PC-9 (cell line): ENCODE measurements at regions not wholly inside any gene's neighbourhood (a gene's known extent, or its start where the extent isn't known, plus 50 kb on each side); places are given as distances from the start of the nearest gene placed in this dataset.
"Not testable (repeated sequence)": the region's sequence is repeated elsewhere in the genome, so short reads cannot be mapped to it uniquely, and the experiment has no call there.

ENCODE experiments used
- BruUV-seq: library from RNA; stranded (reverse); fragments of 400-500 nt; replicated peaks from 2 replicates; lab custom pipeline; 2021; lab: Mats Ljungman, UMichigan
- CTCF ChIA-PET: fragments of 300-600 bp; sonication (Branson Sonifier 250); formaldehyde crosslinking; loops from one replicate; lab custom pipeline; 2022; ENCODE audit warnings: antibody characterized with exemption; lab: Charles Lee
- POLR2A ChIA-PET: fragments of 300-600 bp; sonication (Branson Sonifier 250); formaldehyde crosslinking; loops from one replicate; lab custom pipeline; 2022; ENCODE audit warnings: antibody characterized with exemption; ENCODE audit not compliant: unreplicated experiment; lab: Charles Lee
- DNase-seq, 2 experiments: peaks; one replicate each; pipeline versions ENCODE4 v3.0.0 to v3.0.0-alpha.2; 2015 to 2022; ENCODE audit warnings: mixed read lengths in 1 of 2
- H2AFZ ChIP-seq: fragments of 200-600 bp; sonication (generic); 2 replicates; pipeline ENCODE4 v1.8.1; 2017; ENCODE audit warnings: antibody characterized with exemption
- H3F3A ChIP-seq: fragments of 200-600 bp; sonication (generic); 2 replicates; pipeline ENCODE4 v1.8.1; 2017; ENCODE audit warnings: antibody characterized with exemption, mild to moderate bottlenecking, low read depth; ENCODE audit not compliant: insufficient read depth
- H3K27ac ChIP-seq: fragments of 200-600 bp; sonication (generic); 2 replicates; pipeline ENCODE4 v1.6.1; 2016; ENCODE audit warnings: mixed run types
- H3K27me3 ChIP-seq: fragments of 200-600 bp; sonication (generic); 2 replicates; pipeline ENCODE4 v1.6.1; 2016; ENCODE audit warnings: low read depth, mixed run types; ENCODE audit not compliant: insufficient read depth
- H3K36me3 ChIP-seq: fragments of 200-600 bp; sonication (generic); 2 replicates; pipeline ENCODE4 v1.6.1; 2016; ENCODE audit warnings: low read depth, mixed run types
- H3K4me1 ChIP-seq: fragments of 200-600 bp; sonication (generic); replicated peaks from 2 replicates; pipeline ENCODE4 v1.6.1; 2016; ENCODE audit warnings: mixed run types; ENCODE audit not compliant: insufficient read depth
- H3K4me2 ChIP-seq: fragments of 200-600 bp; sonication (generic); 2 replicates; pipeline ENCODE4 v1.6.1; 2017; ENCODE audit warnings: mixed run types
- H3K4me3 ChIP-seq: fragments of 200-600 bp; sonication (generic); 2 replicates; pipeline ENCODE4 v1.6.1; 2016; ENCODE audit warnings: mixed run types
- H3K79me2 ChIP-seq: fragments of 200-600 bp; sonication (generic); 2 replicates; pipeline ENCODE4 v1.6.1; 2017; ENCODE audit warnings: low read depth, mixed run types
- H3K9me2 ChIP-seq: fragments of 200-600 bp; sonication (generic); 2 replicates; pipeline ENCODE4 v1.8.1; 2017; ENCODE audit warnings: mild to moderate bottlenecking; ENCODE audit not compliant: insufficient read depth
- H3K9me3 ChIP-seq: fragments of 200-600 bp; sonication (generic); 2 replicates; pipeline ENCODE4 v1.8.1; 2016; ENCODE audit warnings: low read depth; ENCODE audit not compliant: insufficient read depth
- H4K20me1 ChIP-seq: fragments of 200-600 bp; sonication (generic); 2 replicates; pipeline ENCODE4 v1.8.1; 2017; ENCODE audit not compliant: insufficient read depth
- EZH2 ChIP-seq: fragments of 200-600 bp; sonication (generic); IDR thresholded peaks from 2 replicates; pipeline ENCODE4 v1.8.0; 2017; ENCODE audit warnings: antibody characterized with exemption, low read depth
- intact Hi-C: fragments of 100-400 bp; cut with micrococcal nuclease; formaldehyde crosslinking; loops from one replicate; pipeline ENCODE4 v1.10.0; 2022; ENCODE audit not compliant: unreplicated experiment
- TF ChIP-seq, protein P1 (sequence below): fragments of 200-600 bp; sonication (generic); conservative IDR thresholded peaks from 2 replicates; pipeline ENCODE4 v1.6.1; 2017; ENCODE audit warnings: mixed run types, antibody characterized with exemption, mild to moderate bottlenecking, moderate library complexity

DNA sequence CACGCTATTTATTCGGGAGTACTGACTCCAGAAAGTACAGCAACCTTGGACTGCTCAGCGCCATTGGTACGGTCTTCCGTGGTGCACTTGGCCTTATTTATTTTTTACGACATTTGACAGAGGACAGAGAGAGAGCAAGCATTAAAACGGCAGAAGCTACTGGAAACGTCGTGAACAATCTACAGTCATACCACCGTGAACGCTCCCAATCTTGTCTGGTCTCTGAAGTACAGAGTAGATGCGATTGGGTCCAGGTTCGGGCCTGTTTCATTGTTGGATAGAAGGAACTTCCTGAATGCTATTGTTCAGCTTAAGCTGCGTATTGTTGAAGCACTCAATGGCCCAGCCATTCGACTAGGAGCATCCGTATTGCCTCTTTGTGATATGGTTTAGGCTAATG, 53.2 kb upstream of the TBL1X start:
- intact Hi-C loops, CTCF ChIA-PET, H3K36me3 ChIP-seq, H3F3A ChIP-seq, POLR2A ChIA-PET, H3K4me2 ChIP-seq, H3K4me3 ChIP-seq, H3K9me3 ChIP-seq, H3K9me2 ChIP-seq, DNase-seq, H3K4me1 ChIP-seq, H2AFZ ChIP-seq, H4K20me1 ChIP-seq, H3K27ac ChIP-seq, BruUV-seq, H3K79me2 ChIP-seq: not testable (repeated sequence)
- peaks cover 37% of the 10 kb centered on the region for H3K27me3 ChIP-seq

DNA sequence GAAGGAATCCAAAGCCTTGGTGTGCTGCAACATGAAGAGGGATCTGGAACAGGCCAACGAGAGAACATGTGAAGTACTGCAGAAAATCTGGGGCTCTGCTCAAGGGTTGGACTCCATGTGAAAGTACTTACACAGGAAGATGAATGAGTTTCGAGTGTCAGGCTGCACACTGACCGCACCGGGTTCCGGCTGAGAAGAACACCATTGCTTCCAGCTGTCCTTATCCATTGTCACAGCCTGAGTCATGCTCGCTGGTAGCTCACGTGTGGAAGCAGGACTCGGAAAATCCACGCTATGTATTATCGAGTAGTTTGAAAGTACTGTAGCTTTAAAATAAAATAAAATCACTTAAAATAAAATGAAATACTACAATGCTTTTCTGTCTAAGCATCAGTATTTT, 50.4 kb upstream of the TBL1X start:
- DNase-seq = no peak
- H3K4me2 ChIP-seq = no peak overlapping the region
- H3K4me1 ChIP-seq = peaks cover 28% of the 10 kb centered on the region
- H3K9me2 ChIP-seq = no peaks in the 10 kb centered on the region
- peaks cover 12% of the 10 kb centered on the region for H3F3A ChIP-seq
- intact Hi-C loops = no loop called here
- CTCF ChIA-PET = no interaction called here
- H3K36me3 ChIP-seq = no peaks in the 10 kb centered on the region
- TF ChIP-seq, protein P1, sequence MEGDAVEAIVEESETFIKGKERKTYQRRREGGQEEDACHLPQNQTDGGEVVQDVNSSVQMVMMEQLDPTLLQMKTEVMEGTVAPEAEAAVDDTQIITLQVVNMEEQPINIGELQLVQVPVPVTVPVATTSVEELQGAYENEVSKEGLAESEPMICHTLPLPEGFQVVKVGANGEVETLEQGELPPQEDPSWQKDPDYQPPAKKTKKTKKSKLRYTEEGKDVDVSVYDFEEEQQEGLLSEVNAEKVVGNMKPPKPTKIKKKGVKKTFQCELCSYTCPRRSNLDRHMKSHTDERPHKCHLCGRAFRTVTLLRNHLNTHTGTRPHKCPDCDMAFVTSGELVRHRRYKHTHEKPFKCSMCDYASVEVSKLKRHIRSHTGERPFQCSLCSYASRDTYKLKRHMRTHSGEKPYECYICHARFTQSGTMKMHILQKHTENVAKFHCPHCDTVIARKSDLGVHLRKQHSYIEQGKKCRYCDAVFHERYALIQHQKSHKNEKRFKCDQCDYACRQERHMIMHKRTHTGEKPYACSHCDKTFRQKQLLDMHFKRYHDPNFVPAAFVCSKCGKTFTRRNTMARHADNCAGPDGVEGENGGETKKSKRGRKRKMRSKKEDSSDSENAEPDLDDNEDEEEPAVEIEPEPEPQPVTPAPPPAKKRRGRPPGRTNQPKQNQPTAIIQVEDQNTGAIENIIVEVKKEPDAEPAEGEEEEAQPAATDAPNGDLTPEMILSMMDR = no peak
- no peak for TF ChIP-seq EZH2
- no peaks in the 10 kb centered on the region for H3K9me3 ChIP-seq
- H2AFZ ChIP-seq = no peak overlapping the region
- peaks cover 24% of the 10 kb centered on the region for H3K27me3 ChIP-seq
- BruUV-seq = no TSS peak
- POLR2A ChIA-PET = no interaction called here
- H4K20me1 ChIP-seq = no peaks in the 10 kb centered on the region
- H3K27ac ChIP-seq = no peak overlapping the region
- no peak overlapping the region for H3K4me3 ChIP-seq
- H3K79me2 ChIP-seq = no peaks in the 10 kb centered on the region
